Colonic mucosa (tissue), 4 donors: ENCODE measurements at regions not wholly inside any gene's neighbourhood (a gene's known extent, or its start where the extent isn't known, plus 50 kb on each side); places are given as distances from the start of the nearest gene placed in this dataset.
"Not testable (repeated sequence)": the region's sequence is repeated elsewhere in the genome, so short reads cannot be mapped to it uniquely, and the experiment has no call there.

Experiments used
- DNase-seq: peaks from one replicate; pipeline ENCODE4 v3.0.0-alpha.2; 2020
- H3K27ac ChIP-seq: fragments of 200-600 bp; one replicate; pipeline ENCODE4 v1.8.0; 2021
- H3K27me3 ChIP-seq: fragments of 200-600 bp; one replicate; pipeline ENCODE4 v1.8.0; 2021
- H3K36me3 ChIP-seq: fragments of 200-600 bp; one replicate; pipeline ENCODE4 v1.8.0; 2021
- H3K4me1 ChIP-seq: fragments of 200-600 bp; one replicate; pipeline ENCODE4 v1.8.0; 2021; ENCODE audit warnings: mild to moderate bottlenecking
- H3K4me3 ChIP-seq: fragments of 200-600 bp; one replicate; pipeline ENCODE4 v1.8.0; 2021
- H3K9ac ChIP-seq, 2 donors: one replicate each; pipeline ENCODE4 v1.7.0; 2013; ENCODE audit warnings: control low read depth in 2 of 2, low read depth in 2 of 2, low read length in 2 of 2
- H3K9me3 ChIP-seq: fragments of 200-600 bp; one replicate; pipeline ENCODE4 v1.8.0; 2021
- CTCF ChIP-seq: fragments of 200-600 bp; IDR thresholded peaks from one replicate; pipeline ENCODE4 v1.8.0; 2022; ENCODE audit warnings: antibody characterized with exemption, mild to moderate bottlenecking
- intact Hi-C: fragments of 100-400 bp; cut with DNase I; formaldehyde crosslinking; loops from one replicate; pipeline ENCODE4 v1.14.1; 2022
- donor health status: healthy.
- donor health status: DM: no; HTN: no; CAD: no.
- donor health status: DM: no; HTN: no; CAD: no.

GRCh38 chr1:81264976-81265375 lies 535.8 kb upstream of the ADGRL2 start:
- intact Hi-C loops: no loop called here
- no peak overlapping the region for H3K4me3 ChIP-seq
- no peaks in the 10 kb centered on the region for H3K4me1 ChIP-seq
- H3K36me3 ChIP-seq: no peaks in the 10 kb centered on the region
- no peaks in the 10 kb centered on the region for H3K27me3 ChIP-seq
- no peak for DNase-seq
- TF ChIP-seq CTCF: no peak
- no peaks in the 10 kb centered on the region for H3K9me3 ChIP-seq
- H3K9ac ChIP-seq: no peak overlapping the region
- H3K27ac ChIP-seq: no peak overlapping the region

GRCh38 chr1:81259625-81260411 lies 540.9 kb upstream of the ADGRL2 start:
- no peaks in the 10 kb centered on the region for H3K36me3 ChIP-seq
- no peak overlapping the region for H3K4me3 ChIP-seq
- DNase-seq: no peak
- intact Hi-C loops: no loop called here
- H3K9me3 ChIP-seq: no peaks in the 10 kb centered on the region
- H3K27me3 ChIP-seq: no peaks in the 10 kb centered on the region
- no peak for TF ChIP-seq CTCF
- H3K27ac ChIP-seq: no peak overlapping the region
- no peaks in the 10 kb centered on the region for H3K4me1 ChIP-seq
- H3K9ac ChIP-seq: no peak overlapping the region

GRCh38 chr1:81254560-81254959 lies 546.2 kb upstream of the ADGRL2 start:
- H3K4me3 ChIP-seq: no peak overlapping the region
- DNase-seq: no peak
- intact Hi-C loops: no loop called here
- no peak overlapping the region for H3K27ac ChIP-seq
- no peak overlapping the region for H3K9ac ChIP-seq
- H3K4me1 ChIP-seq: no peaks in the 10 kb centered on the region
- no peaks in the 10 kb centered on the region for H3K9me3 ChIP-seq
- TF ChIP-seq CTCF: no peak
- H3K27me3 ChIP-seq: no peaks in the 10 kb centered on the region
- no peaks in the 10 kb centered on the region for H3K36me3 ChIP-seq

- H3K4me1 ChIP-seq: no peaks in the 10 kb centered on the region
- no peaks in the 10 kb centered on the region for H3K9me3 ChIP-seq
- H3K4me3 ChIP-seq: no peak overlapping the region
- no peaks in the 10 kb centered on the region for H3K27me3 ChIP-seq
- H3K9ac ChIP-seq: no peak overlapping the region
- no peak overlapping the region for H3K27ac ChIP-seq
- intact Hi-C loops: no loop called here
- H3K36me3 ChIP-seq: no peaks in the 10 kb centered on the region
- no peak for DNase-seq
- no peak for TF ChIP-seq CTCF
Measured at GRCh38 chr1:81254068-81254467, 546.7 kb upstream of the ADGRL2 start.

- H3K36me3 ChIP-seq: no peaks in the 10 kb centered on the region
- no peaks in the 10 kb centered on the region for H3K27me3 ChIP-seq
- no peak for TF ChIP-seq CTCF
- H3K9me3 ChIP-seq: no peaks in the 10 kb centered on the region
- no peak overlapping the region for H3K9ac ChIP-seq
- no peak overlapping the region for H3K27ac ChIP-seq
- DNase-seq: no peak
- H3K4me3 ChIP-seq: no peak overlapping the region
- no peaks in the 10 kb centered on the region for H3K4me1 ChIP-seq
- intact Hi-C loops: no loop called here
Measured at GRCh38 chr1:81252471-81253151, 548.1 kb upstream of the ADGRL2 start.

GRCh38 chr1:81250825-81251224 lies 549.9 kb upstream of the ADGRL2 start:
- intact Hi-C loops, H3K9me3 ChIP-seq, H3K4me1 ChIP-seq, H3K27me3 ChIP-seq, H3K9ac ChIP-seq, H3K27ac ChIP-seq, H3K4me3 ChIP-seq, DNase-seq, H3K36me3 ChIP-seq: not testable (repeated sequence)

GRCh38 chr1:81245084-81245715 lies 555.5 kb upstream of the ADGRL2 start:
- intact Hi-C loops, H3K9ac ChIP-seq, H3K4me3 ChIP-seq, H3K27ac ChIP-seq, H3K36me3 ChIP-seq, H3K4me1 ChIP-seq, H3K27me3 ChIP-seq, H3K9me3 ChIP-seq, DNase-seq: not testable (repeated sequence)

GRCh38 chr1:81244612-81245011 lies 556.1 kb upstream of the ADGRL2 start:
- DNase-seq, H3K9ac ChIP-seq, H3K9me3 ChIP-seq, intact Hi-C loops, H3K4me3 ChIP-seq, H3K27me3 ChIP-seq, H3K27ac ChIP-seq, H3K36me3 ChIP-seq, H3K4me1 ChIP-seq: not testable (repeated sequence)
